Keratinocyte (primary cell): ENCODE measurements at regions not wholly inside any gene's neighbourhood (a gene's known extent, or its start where the extent isn't known, plus 50 kb on each side); places are given as distances from the start of the nearest gene placed in this dataset.

Experiments
- DNase-seq: peaks from one replicate; pipeline ENCODE4 v3.0.0-alpha.2; 2011; ENCODE audit warnings: low read depth, missing footprints, low spot score
- FAIRE-seq: peaks from 2 replicates; lab custom pipeline; 2011; peaks lifted over from hg19 to GRCh38; lab: Jason Lieb, UNC
- H2AFZ ChIP-seq: 2 replicates; pipeline ENCODE4 v1.6.0; 2012; ENCODE audit warnings: low read length, control low read depth, inconsistent platforms; ENCODE audit not compliant: control insufficient read depth
- H3K27ac ChIP-seq: 2 replicates; pipeline ENCODE4 v1.5.1; 2011; ENCODE audit warnings: low read length; ENCODE audit not compliant: control insufficient read depth, insufficient read depth
- H3K27me3 ChIP-seq: 3 replicates; pipeline ENCODE4 v1.6.0; 2011; ENCODE audit warnings: low read length; ENCODE audit not compliant: control insufficient read depth, insufficient read depth; ENCODE audit errors: extremely low read depth
- H3K36me3 ChIP-seq, 2 experiments: 2 replicates in 1 of 2; 3 replicates in 1 of 2; pipeline ENCODE4 v1.5.1; 2011; ENCODE audit warnings: low read length in 2 of 2, mild to moderate bottlenecking in 1 of 2; ENCODE audit not compliant: control insufficient read depth in 2 of 2, insufficient read depth in 2 of 2; ENCODE audit errors: extremely low read depth in 1 of 2
- H3K4me1 ChIP-seq: 3 replicates; pipeline ENCODE4 v1.5.1; 2011; ENCODE audit warnings: low read length; ENCODE audit not compliant: control insufficient read depth, insufficient read depth; ENCODE audit errors: extremely low read depth
- H3K4me2 ChIP-seq: 3 replicates; pipeline ENCODE4 v1.6.0; 2011; ENCODE audit warnings: low read depth, low read length; ENCODE audit not compliant: control insufficient read depth, insufficient read depth; ENCODE audit errors: extremely low read depth
- H3K4me3 ChIP-seq, 3 experiments: fragments of 200-600 bp in 1 of 3; sonication (generic) in 1 of 3; 2 replicates in 2 of 3; 3 replicates in 1 of 3; pipeline ENCODE4 v1.5.1; 2011 to 2016; ENCODE audit warnings: low read length in 3 of 3, mild to moderate bottlenecking in 3 of 3, control low read depth in 2 of 3, inconsistent platforms in 1 of 3, low read depth in 1 of 3, mixed read lengths in 1 of 3, mixed run types in 1 of 3, moderate library complexity in 1 of 3; ENCODE audit not compliant: control insufficient read depth in 2 of 3, insufficient read depth in 2 of 3; ENCODE audit errors: extremely low read depth in 1 of 3
- H3K79me2 ChIP-seq: 2 replicates; pipeline ENCODE4 v1.6.0; 2012; ENCODE audit warnings: low read length; ENCODE audit not compliant: control insufficient read depth, insufficient read depth
- H3K9ac ChIP-seq: 3 replicates; pipeline ENCODE4 v1.6.0; 2011; ENCODE audit warnings: low read length; ENCODE audit not compliant: control insufficient read depth, insufficient read depth; ENCODE audit errors: extremely low read depth
- H3K9me1 ChIP-seq: 3 replicates; pipeline ENCODE4 v1.6.0; 2011; ENCODE audit warnings: low read length; ENCODE audit not compliant: control insufficient read depth, insufficient read depth; ENCODE audit errors: extremely low read depth
- H3K9me3 ChIP-seq: 2 replicates; pipeline ENCODE4 v1.5.1; 2012; ENCODE audit warnings: low read depth, low read length; ENCODE audit not compliant: control insufficient read depth
- H4K20me1 ChIP-seq: 3 replicates; pipeline ENCODE4 v1.6.0; 2011; ENCODE audit warnings: low read length; ENCODE audit not compliant: control insufficient read depth, insufficient read depth; ENCODE audit errors: extremely low read depth
- EZH2 ChIP-seq: IDR thresholded peaks from one replicate; pipeline ENCODE4 v1.6.1; 2012; ENCODE audit warnings: inconsistent platforms, mild to moderate bottlenecking, low read length, moderate library complexity
- dilution Hi-C: fragments of 300-500 bp; cut with MboI; formaldehyde crosslinking; loops from one replicate; pipeline ENCODE4 v1.7.0; 2020; ENCODE audit warnings: low sequenced_read_pairs; ENCODE audit not compliant: extremely low pct_ligation_motif_present
- TF ChIP-seq, protein P1 (sequence below), 3 experiments: IDR thresholded peaks in 1 of 3; conservative IDR thresholded peaks in 1 of 3; optimal IDR thresholded peaks in 1 of 3; 2 replicates in 2 of 3; 3 replicates in 1 of 3; pipeline versions ENCODE3 to v1.5.1; 2011; ENCODE audit warnings: low read length in 3 of 3, mild to moderate bottlenecking in 3 of 3, moderate library complexity in 2 of 3, control low read depth in 1 of 3, inconsistent platforms in 1 of 3; ENCODE audit not compliant: insufficient read depth in 2 of 3; ENCODE audit errors: extremely low read depth in 1 of 3

DNA sequence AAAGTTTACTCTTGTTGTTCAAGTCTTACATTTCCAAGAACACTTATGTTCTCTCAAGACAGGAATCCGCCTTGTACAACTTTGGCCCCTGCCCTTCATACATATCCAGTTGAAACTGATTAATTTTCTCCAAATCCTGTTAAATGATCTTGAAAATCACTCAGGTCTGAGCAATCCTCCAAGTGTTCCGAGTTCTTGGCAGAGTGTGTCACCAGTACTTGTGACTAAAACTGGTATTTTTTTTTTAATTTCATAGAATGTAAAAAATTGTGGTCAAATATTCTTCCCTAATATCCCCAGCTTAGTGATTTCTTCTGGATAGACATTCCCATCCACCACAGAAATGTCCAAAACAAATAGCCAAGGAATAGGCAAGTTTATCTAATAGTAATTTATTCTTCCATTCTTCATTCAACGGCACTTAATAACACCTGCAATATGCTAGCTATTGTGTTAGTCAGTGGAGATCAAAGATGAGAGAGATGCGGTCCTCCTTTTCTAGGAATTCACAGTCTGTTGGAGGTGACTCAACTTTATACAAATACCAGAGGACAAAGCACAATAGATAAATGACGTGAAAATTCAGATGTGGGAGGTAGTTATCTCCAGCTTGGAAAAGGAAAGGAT, 71.4 kb downstream of the DIRAS3 start:
- TF ChIP-seq, protein P1, sequence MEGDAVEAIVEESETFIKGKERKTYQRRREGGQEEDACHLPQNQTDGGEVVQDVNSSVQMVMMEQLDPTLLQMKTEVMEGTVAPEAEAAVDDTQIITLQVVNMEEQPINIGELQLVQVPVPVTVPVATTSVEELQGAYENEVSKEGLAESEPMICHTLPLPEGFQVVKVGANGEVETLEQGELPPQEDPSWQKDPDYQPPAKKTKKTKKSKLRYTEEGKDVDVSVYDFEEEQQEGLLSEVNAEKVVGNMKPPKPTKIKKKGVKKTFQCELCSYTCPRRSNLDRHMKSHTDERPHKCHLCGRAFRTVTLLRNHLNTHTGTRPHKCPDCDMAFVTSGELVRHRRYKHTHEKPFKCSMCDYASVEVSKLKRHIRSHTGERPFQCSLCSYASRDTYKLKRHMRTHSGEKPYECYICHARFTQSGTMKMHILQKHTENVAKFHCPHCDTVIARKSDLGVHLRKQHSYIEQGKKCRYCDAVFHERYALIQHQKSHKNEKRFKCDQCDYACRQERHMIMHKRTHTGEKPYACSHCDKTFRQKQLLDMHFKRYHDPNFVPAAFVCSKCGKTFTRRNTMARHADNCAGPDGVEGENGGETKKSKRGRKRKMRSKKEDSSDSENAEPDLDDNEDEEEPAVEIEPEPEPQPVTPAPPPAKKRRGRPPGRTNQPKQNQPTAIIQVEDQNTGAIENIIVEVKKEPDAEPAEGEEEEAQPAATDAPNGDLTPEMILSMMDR (optimal IDR thresholded peaks at IDR 0.05 in 1 of 3, IDR thresholded peaks at IDR 0.05 in 1 of 3, conservative IDR thresholded peaks at IDR 0.05 in 1 of 3; ENCODE audit: extremely low read depth in 1 of 3, insufficient read depth in 2 of 3, low read length in 3 of 3), result no peak
- Histone ChIP-seq H3K79me2 (no peaks in the 10 kb centered on the region), H3K27ac (no peak overlapping the region), H3K9me3 (no peaks in the 10 kb centered on the region), H3K4me1 (no peaks in the 10 kb centered on the region), H3K27me3 (no peaks in the 10 kb centered on the region), H2AFZ (no peak overlapping the region), H3K4me2 (no peak overlapping the region), H3K9me1 (no peaks in the 10 kb centered on the region), H3K36me3 (no peaks in the 10 kb centered on the region), H3K9ac (no peak overlapping the region), H4K20me1 (no peaks in the 10 kb centered on the region), H3K4me3 (no peak overlapping the region)
- FAIRE-seq (no peak), DNase-seq (no peak)
- dilution Hi-C loops, result no loop called here

DNA sequence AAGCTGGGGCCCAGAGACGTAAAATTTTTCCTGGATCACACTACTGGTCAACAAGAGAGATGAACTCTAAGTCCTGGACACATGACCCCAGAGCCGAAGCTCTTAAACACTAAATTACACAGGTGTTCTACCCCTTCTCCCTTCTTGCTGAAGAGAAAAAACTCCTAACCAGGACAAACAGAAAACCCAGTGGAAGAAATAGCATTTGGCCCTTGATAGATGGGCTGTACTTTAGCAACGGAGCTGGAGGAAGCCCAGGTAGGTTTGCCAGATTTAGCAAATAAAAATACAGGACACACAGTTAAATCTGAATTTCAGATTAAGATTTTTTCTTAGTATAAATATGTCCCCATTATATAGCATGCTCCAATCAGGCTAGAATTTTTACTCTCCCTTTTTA, 72.7 kb downstream of the DIRAS3 start:
- Histone ChIP-seq H3K27me3 (no peaks in the 10 kb centered on the region), H3K9me1 (no peaks in the 10 kb centered on the region), H2AFZ (no peak overlapping the region), H3K4me1 (no peaks in the 10 kb centered on the region), H3K36me3 (no peaks in the 10 kb centered on the region), H3K4me3 (no peak overlapping the region), H4K20me1 (no peaks in the 10 kb centered on the region), H3K27ac (no peak overlapping the region), H3K9me3 (no peaks in the 10 kb centered on the region), H3K4me2 (no peak overlapping the region), H3K9ac (no peak overlapping the region), H3K79me2 (no peaks in the 10 kb centered on the region)
- dilution Hi-C loops, result no loop called here
- DNase-seq, result no peak
- TF ChIP-seq, protein P1 (optimal IDR thresholded peaks at IDR 0.05 in 1 of 3, IDR thresholded peaks at IDR 0.05 in 1 of 3, conservative IDR thresholded peaks at IDR 0.05 in 1 of 3; ENCODE audit: extremely low read depth in 1 of 3, insufficient read depth in 2 of 3, low read length in 3 of 3), result no peak
- TF ChIP-seq EZH2, result no peak
- FAIRE-seq, result no peak
